ENCODE measurements at regions not wholly inside any gene's neighbourhood (a gene's known extent, or its start where the extent isn't known, plus 50 kb on each side); places are given as distances from the start of the nearest gene placed in this dataset.

DNA sequence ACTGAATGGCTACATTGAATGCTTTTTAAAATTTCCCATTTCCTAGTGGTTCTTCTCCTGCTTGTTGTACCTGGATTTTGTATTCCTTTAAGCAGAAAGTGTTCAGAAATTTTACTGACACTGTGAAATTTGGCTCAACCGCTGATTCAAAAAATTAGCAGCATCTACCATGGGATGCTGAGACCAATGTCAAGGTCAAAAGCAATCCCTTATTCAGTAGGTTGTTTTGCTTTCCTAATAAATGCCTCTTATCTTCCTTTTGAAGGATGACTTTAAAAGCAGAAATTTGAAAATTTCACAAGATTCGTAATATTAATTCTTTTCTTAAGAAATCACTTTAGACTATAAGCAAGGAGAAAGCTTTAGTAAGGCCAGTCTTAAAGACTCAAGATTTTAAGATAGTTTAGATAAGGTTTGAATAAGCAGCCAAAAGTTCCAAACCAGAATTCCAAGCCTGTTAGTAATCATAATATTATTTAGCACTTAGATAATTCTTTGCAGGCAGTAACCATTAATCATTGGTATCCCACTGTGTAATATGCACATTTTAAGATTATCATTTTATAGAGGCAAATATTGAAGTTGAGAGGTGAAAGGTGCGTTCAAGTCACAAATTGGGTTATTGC is 508.8 kb downstream of the ANKRD50 start:
- TF ChIP-seq, protein P1, sequence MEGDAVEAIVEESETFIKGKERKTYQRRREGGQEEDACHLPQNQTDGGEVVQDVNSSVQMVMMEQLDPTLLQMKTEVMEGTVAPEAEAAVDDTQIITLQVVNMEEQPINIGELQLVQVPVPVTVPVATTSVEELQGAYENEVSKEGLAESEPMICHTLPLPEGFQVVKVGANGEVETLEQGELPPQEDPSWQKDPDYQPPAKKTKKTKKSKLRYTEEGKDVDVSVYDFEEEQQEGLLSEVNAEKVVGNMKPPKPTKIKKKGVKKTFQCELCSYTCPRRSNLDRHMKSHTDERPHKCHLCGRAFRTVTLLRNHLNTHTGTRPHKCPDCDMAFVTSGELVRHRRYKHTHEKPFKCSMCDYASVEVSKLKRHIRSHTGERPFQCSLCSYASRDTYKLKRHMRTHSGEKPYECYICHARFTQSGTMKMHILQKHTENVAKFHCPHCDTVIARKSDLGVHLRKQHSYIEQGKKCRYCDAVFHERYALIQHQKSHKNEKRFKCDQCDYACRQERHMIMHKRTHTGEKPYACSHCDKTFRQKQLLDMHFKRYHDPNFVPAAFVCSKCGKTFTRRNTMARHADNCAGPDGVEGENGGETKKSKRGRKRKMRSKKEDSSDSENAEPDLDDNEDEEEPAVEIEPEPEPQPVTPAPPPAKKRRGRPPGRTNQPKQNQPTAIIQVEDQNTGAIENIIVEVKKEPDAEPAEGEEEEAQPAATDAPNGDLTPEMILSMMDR (IDR thresholded peaks at IDR 0.05) = no peak
- TF ChIP-seq NRF1 (IDR thresholded peaks at IDR 0.05; ENCODE audit: low read depth, low read length) = no peak
- peak; percentile 52; the same call in 1 of the 2 replicates for TF ChIP-seq POLR2AphosphoS5 (IDR thresholded peaks at IDR 0.05; ENCODE audit: low read depth, low read length)
- TF ChIP-seq EZH2phosphoT487 (IDR thresholded peaks at IDR 0.05; ENCODE audit: borderline replicate concordance, low read depth) = no peak
- no peak for TF ChIP-seq RAD21 (IDR thresholded peaks at IDR 0.05; ENCODE audit: low read length)
- TF ChIP-seq, protein P2, sequence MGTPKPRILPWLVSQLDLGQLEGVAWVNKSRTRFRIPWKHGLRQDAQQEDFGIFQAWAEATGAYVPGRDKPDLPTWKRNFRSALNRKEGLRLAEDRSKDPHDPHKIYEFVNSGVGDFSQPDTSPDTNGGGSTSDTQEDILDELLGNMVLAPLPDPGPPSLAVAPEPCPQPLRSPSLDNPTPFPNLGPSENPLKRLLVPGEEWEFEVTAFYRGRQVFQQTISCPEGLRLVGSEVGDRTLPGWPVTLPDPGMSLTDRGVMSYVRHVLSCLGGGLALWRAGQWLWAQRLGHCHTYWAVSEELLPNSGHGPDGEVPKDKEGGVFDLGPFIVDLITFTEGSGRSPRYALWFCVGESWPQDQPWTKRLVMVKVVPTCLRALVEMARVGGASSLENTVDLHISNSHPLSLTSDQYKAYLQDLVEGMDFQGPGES (IDR thresholded peaks at IDR 0.05; ENCODE audit: low read depth, low read length) = no peak
- no peak for TF ChIP-seq GABPA (IDR thresholded peaks at IDR 0.05; ENCODE audit: low read depth)
- TF ChIP-seq TCF12 (IDR thresholded peaks at IDR 0.05) = peak; percentile 88
- TF ChIP-seq EP300 (IDR thresholded peaks at IDR 0.05; ENCODE audit: borderline replicate concordance in 1 of 2, low read depth in 1 of 2, low read length in 1 of 2) = peak; percentile 24 to 78; a peak in 3 of 4 replicates

Data from SK-N-SH (cell line).